Activated B cell treated with CpG ODN at 0.5 μM for 24 hours (primary cell): ENCODE measurements at regions not wholly inside any gene's neighbourhood (a gene's known extent, or its start where the extent isn't known, plus 50 kb on each side); places are given as distances from the start of the nearest gene placed in this dataset.
"Not testable (repeated sequence)": the region's sequence is repeated elsewhere in the genome, so short reads cannot be mapped to it uniquely, and the experiment has no call there.

Experiments used
- ATAC-seq: fragments of 200-7000 bp; cut with Tn5 transposase; one replicate; pipeline ENCODE4 v1.10.0; 2021; ENCODE audit warnings: low read depth, mild to moderate bottlenecking, moderate library complexity
- CTCF ChIA-PET: fragments of 350-600 bp; sonication (Branson Sonifier 250); formaldehyde crosslinking; loops from one replicate; lab custom pipeline; 2021; ENCODE audit warnings: antibody characterized with exemption; lab: Charles Lee
- POLR2A ChIA-PET: fragments of 350-600 bp; sonication (Branson Sonifier 250); formaldehyde crosslinking; loops from one replicate; lab custom pipeline; 2021; ENCODE audit warnings: antibody characterized with exemption; lab: Charles Lee
- DNase-seq: peaks from one replicate; pipeline ENCODE4 v3.0.0; 2022
- H3K27ac Mint-ChIP-seq: one replicate; pipeline ENCODE4 v1.8.0; 2020; ENCODE audit warnings: mixed read lengths
- H3K27me3 Mint-ChIP-seq: one replicate; pipeline ENCODE4 v1.8.0; 2021; ENCODE audit warnings: mixed read lengths
- H3K36me3 Mint-ChIP-seq: one replicate; pipeline ENCODE4 v1.8.0; 2021; ENCODE audit warnings: low read depth, mixed read lengths
- H3K4me1 Mint-ChIP-seq: one replicate; pipeline ENCODE4 v1.8.0; 2021; ENCODE audit warnings: mixed read lengths
- H3K4me3 Mint-ChIP-seq: one replicate; pipeline ENCODE4 v1.8.0; 2020; ENCODE audit warnings: mild to moderate bottlenecking, mixed read lengths
- H3K9me3 Mint-ChIP-seq: one replicate; pipeline ENCODE4 v1.8.0; 2020; ENCODE audit warnings: mixed read lengths
- intact Hi-C: fragments of 100-400 bp; cut with micrococcal nuclease; formaldehyde crosslinking; loops from one replicate; pipeline ENCODE4 v1.15.1; 2024
- TF ChIP-seq, protein P1 (sequence below): fragments of 200-600 bp; IDR thresholded peaks from one replicate; pipeline ENCODE4 v1.8.0; 2022; ENCODE audit warnings: antibody characterized with exemption, mild to moderate bottlenecking

DNA sequence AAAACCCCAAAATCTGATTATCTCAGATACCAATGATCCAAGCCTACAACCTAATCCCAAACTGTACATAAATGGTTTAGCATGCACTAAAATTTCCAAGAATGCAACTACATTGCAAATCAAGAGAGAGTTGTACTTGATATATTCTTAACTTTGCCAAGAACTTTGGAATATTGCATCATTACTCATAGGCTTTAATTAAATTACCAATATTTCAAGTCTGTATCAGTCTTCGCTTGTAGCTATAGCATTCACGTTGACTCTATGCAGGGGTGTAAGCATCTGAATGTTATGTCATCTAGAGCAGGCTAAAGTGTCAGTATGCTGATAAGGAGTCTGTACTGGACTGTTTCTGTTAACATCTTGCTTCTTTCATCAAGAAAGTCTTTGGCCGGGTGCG, 56.3 kb downstream of the FOXI3 start:
- no peak overlapping the region for H3K4me3 Mint-ChIP-seq
- CTCF ChIA-PET, result no interaction called here
- POLR2A ChIA-PET, result no interaction called here
- no peak overlapping the region for H3K27ac Mint-ChIP-seq
- no peak for ATAC-seq
- TF ChIP-seq, protein P1, sequence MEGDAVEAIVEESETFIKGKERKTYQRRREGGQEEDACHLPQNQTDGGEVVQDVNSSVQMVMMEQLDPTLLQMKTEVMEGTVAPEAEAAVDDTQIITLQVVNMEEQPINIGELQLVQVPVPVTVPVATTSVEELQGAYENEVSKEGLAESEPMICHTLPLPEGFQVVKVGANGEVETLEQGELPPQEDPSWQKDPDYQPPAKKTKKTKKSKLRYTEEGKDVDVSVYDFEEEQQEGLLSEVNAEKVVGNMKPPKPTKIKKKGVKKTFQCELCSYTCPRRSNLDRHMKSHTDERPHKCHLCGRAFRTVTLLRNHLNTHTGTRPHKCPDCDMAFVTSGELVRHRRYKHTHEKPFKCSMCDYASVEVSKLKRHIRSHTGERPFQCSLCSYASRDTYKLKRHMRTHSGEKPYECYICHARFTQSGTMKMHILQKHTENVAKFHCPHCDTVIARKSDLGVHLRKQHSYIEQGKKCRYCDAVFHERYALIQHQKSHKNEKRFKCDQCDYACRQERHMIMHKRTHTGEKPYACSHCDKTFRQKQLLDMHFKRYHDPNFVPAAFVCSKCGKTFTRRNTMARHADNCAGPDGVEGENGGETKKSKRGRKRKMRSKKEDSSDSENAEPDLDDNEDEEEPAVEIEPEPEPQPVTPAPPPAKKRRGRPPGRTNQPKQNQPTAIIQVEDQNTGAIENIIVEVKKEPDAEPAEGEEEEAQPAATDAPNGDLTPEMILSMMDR, result no peak
- H3K4me1 Mint-ChIP-seq, result no peaks in the 10 kb centered on the region
- H3K9me3 Mint-ChIP-seq, result no peaks in the 10 kb centered on the region
- H3K27me3 Mint-ChIP-seq, result peaks cover 15% of the 10 kb centered on the region
- no peak for DNase-seq
- intact Hi-C loops, result no loop called here
- no peaks in the 10 kb centered on the region for H3K36me3 Mint-ChIP-seq

DNA sequence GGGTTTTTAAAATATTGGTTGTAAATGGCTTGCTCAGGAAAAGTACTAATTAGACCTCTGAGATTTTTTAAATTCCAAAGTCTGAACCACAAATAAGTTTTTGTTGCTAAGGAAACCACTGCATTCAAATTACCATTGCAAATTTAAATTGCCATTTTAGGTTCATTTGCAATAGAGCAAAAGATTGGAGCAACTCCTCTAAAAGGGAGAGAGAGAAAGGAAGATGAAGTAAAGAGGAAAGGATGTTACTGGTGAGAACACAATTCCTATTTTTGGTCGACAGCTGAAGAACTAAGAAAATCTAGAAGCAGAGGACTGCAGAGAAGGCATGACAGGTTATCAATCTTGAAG, 74.9 kb downstream of the FOXI3 start:
- DNase-seq, result no peak
- peaks cover 8% of the 10 kb centered on the region for H3K9me3 Mint-ChIP-seq
- TF ChIP-seq, protein P1, result no peak
- no peaks in the 10 kb centered on the region for H3K4me1 Mint-ChIP-seq
- no peak for ATAC-seq
- H3K36me3 Mint-ChIP-seq, result no peaks in the 10 kb centered on the region
- H3K27ac Mint-ChIP-seq, result no peak overlapping the region
- H3K27me3 Mint-ChIP-seq, result peaks cover 30% of the 10 kb centered on the region
- POLR2A ChIA-PET, result no interaction called here
- H3K4me3 Mint-ChIP-seq, result no peak overlapping the region
- CTCF ChIA-PET, result no interaction called here
- intact Hi-C loops, result no loop called here

DNA sequence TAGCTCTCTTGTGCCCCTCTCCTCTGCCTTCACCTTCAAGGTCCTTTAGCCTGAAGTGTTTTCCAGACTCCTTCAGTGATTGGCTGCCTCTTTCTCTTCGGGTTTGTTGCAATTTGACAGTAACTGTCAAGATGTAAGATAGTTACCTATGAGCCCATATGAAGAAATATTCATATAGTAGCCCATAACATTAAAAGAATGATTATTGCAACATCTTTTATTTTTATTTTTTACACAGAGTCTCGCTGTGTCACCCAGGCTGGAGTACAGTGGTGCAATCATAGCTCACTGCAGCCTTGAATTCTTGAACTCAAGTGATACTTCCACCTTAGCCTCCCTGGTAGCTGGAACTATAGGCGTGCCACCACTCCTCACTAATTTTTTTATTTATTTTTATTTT, 80.5 kb downstream of the FOXI3 start:
- intact Hi-C loops, result no loop called here
- ATAC-seq (no peak), DNase-seq (no peak)
- H3K9me3 Mint-ChIP-seq, result peaks cover 5% of the 10 kb centered on the region
- ChIA-PET POLR2A (no interaction called here), CTCF (no interaction called here)
- no peak overlapping the region for H3K4me3 Mint-ChIP-seq
- TF ChIP-seq, protein P1, result no peak
- H3K4me1 Mint-ChIP-seq, result no peaks in the 10 kb centered on the region
- H3K27ac Mint-ChIP-seq, result no peak overlapping the region
- H3K27me3 Mint-ChIP-seq, result peaks cover 25% of the 10 kb centered on the region
- H3K36me3 Mint-ChIP-seq, result no peaks in the 10 kb centered on the region

DNA sequence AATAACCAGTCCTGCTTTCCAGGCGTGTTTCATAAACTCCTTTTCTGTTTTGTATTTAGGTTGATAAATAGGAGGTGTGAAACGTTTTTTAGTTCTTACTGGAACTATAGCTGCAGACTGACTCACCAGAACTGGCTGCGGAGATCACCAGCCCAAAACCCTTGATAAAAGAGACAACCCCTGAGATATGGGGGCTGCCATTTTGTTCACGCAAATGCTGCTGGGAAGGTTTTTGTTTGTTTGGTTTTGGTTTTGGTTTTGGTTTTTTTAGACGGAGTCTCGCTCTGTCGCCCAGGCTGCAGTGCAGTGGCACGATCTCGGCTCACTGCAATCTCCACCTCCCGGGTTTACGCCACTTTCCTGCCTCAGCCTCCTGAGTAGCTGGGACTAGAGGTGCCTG, 87.1 kb downstream of the FOXI3 start:
- intact Hi-C loops, H3K9me3 Mint-ChIP-seq, POLR2A ChIA-PET, H3K4me1 Mint-ChIP-seq, DNase-seq, CTCF ChIA-PET, H3K27ac Mint-ChIP-seq, ATAC-seq, H3K27me3 Mint-ChIP-seq, H3K36me3 Mint-ChIP-seq, H3K4me3 Mint-ChIP-seq: not testable (repeated sequence)

DNA sequence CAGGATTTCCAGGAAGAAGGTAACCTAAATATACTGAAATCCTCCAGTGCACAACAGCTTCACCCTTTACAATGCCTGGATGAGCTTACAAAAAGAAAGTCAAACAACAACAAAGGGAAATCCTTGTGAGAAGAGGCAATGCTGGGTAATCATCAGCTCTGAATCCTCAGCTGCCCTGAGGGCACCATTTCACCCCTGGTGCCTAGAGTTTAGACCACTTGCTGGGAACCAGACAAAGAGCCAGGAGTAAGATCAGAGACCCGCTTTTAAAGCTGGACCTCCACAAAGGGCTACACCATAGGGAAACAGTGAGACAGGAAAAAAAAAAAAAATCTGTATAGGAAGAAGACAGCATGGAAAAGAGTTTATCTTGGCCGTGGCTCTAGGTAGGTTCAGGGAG, 97.0 kb downstream of the FOXI3 start:
- Mint-ChIP-seq H3K4me1 (peaks cover 5% of the 10 kb centered on the region), H3K27me3 (peaks cover 24% of the 10 kb centered on the region), H3K9me3 (no peaks in the 10 kb centered on the region), H3K36me3 (no peaks in the 10 kb centered on the region), H3K4me3 (no peak overlapping the region), H3K27ac (no peak overlapping the region)
- TF ChIP-seq, protein P1, result no peak
- ChIA-PET CTCF (no interaction called here), POLR2A (no interaction called here)
- no peak for DNase-seq
- ATAC-seq, result no peak
- intact Hi-C loops, result no loop called here

DNA sequence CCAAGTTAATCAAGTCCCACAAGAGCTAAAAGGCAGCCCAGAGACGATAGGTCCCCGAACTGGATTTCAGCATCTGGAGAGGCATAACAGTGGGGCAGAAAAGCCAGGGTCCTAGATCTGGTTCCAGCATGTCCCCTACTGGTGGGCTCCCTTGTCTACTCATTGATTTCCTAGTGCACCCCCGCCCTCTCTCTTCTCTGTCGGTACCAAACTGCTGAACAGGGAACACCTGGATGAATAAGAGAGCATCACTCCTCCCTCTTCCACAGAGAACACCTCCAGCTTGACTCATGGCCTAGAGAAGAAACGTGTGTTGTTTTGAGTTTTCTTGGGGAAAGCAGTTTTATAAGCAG, 101.3 kb downstream of the FOXI3 start:
- ChIA-PET POLR2A (interaction anchor here (0.7 kb wide), 1 partner anchor 240 kb away, joined by 5 read pairs; no protein-coding TSS in a partner anchor), CTCF (interaction anchor here (0.7 kb wide), 1 partner anchor 74 kb away, joined by 4 read pairs; no protein-coding TSS in a partner anchor)
- H3K9me3 Mint-ChIP-seq, result no peaks in the 10 kb centered on the region
- intact Hi-C loops, result no loop called here
- TF ChIP-seq, protein P1, result no peak
- no peak overlapping the region for H3K4me3 Mint-ChIP-seq
- H3K36me3 Mint-ChIP-seq, result no peaks in the 10 kb centered on the region
- peaks cover 8% of the 10 kb centered on the region for H3K4me1 Mint-ChIP-seq
- peaks cover 46% of the 10 kb centered on the region for H3K27me3 Mint-ChIP-seq
- no peak for DNase-seq
- H3K27ac Mint-ChIP-seq, result no peak overlapping the region
- no peak for ATAC-seq
